CD4-positive, alpha-beta T cell (primary cell): ENCODE measurements at regions not wholly inside any gene's neighbourhood (a gene's known extent, or its start where the extent isn't known, plus 50 kb on each side); places are given as distances from the start of the nearest gene placed in this dataset.
A peak's percentile ranks its signal among the peaks of the same experiment; 100 is the strongest.

Experiments used
- ATAC-seq: fragments of 200-7000 bp; cut with Tn5 transposase; one replicate; pipeline ENCODE4 v1.10.0; 2022; ENCODE audit warnings: mild to moderate bottlenecking; ENCODE audit not compliant: poor library complexity
- CTCF ChIA-PET: fragments of 350-600 bp; sonication (Branson Sonifier 250); formaldehyde crosslinking; loops from one replicate; lab custom pipeline; 2021; ENCODE audit warnings: antibody characterized with exemption, inconsistent platforms; lab: Charles Lee
- POLR2A ChIA-PET: fragments of 350-600 bp; sonication (Branson Sonifier 250); formaldehyde crosslinking; loops from one replicate; lab custom pipeline; 2021; ENCODE audit warnings: antibody characterized with exemption, inconsistent platforms; lab: Charles Lee
- DNase-seq, 14 experiments: peaks; one replicate each; pipeline ENCODE4 v3.0.0-alpha.2; 2013 to 2020; ENCODE audit warnings: mixed read lengths in 2 of 14
- H3K27ac ChIP-seq, 2 donors: one replicate each; pipeline versions ENCODE4 v1.5.1 to v1.7.0; 2013; ENCODE audit warnings: low read length in 2 of 2, low read depth in 1 of 2, mild to moderate bottlenecking in 1 of 2
- H3K27me3 ChIP-seq, 2 experiments: 1 replicate in 1 of 2; 2 replicates in 1 of 2; pipeline versions ENCODE4 v1.6.1 to v1.7.0; 2013; ENCODE audit warnings: low read length in 2 of 2, control low read depth in 1 of 2, mild to moderate bottlenecking in 1 of 2, moderate library complexity in 1 of 2; ENCODE audit not compliant: insufficient read depth in 2 of 2, control insufficient read depth in 1 of 2
- H3K36me3 ChIP-seq: one replicate; pipeline ENCODE4 v1.6.1; 2013; ENCODE audit warnings: low read length, control low read depth; ENCODE audit not compliant: insufficient read depth
- H3K4me1 ChIP-seq: one replicate; pipeline ENCODE4 v1.6.1; 2013; ENCODE audit warnings: low read length, control low read depth; ENCODE audit not compliant: insufficient read depth
- H3K4me3 ChIP-seq: one replicate; pipeline ENCODE4 v1.5.1; 2013; ENCODE audit warnings: mild to moderate bottlenecking, low read length, moderate library complexity
- H3K9me3 ChIP-seq, 2 experiments: 1 replicate in 1 of 2; 2 replicates in 1 of 2; pipeline versions ENCODE4 v1.6.1 to v1.7.0; 2013; ENCODE audit warnings: low read length in 2 of 2, mild to moderate bottlenecking in 2 of 2, control low read depth in 1 of 2, moderate library complexity in 1 of 2; ENCODE audit not compliant: control insufficient read depth in 1 of 2, insufficient read depth in 1 of 2
- H3K27ac Mint-ChIP-seq: one replicate; pipeline ENCODE4 v1.8.0; 2020; ENCODE audit warnings: mixed read lengths
- H3K27me3 Mint-ChIP-seq: one replicate; pipeline ENCODE4 v1.8.0; 2021; ENCODE audit warnings: mixed read lengths
- H3K36me3 Mint-ChIP-seq: one replicate; pipeline ENCODE4 v1.8.0; 2021; ENCODE audit warnings: low read depth, mixed read lengths
- H3K4me1 Mint-ChIP-seq: one replicate; pipeline ENCODE4 v1.8.0; 2021; ENCODE audit warnings: low read depth, mixed read lengths
- H3K4me3 Mint-ChIP-seq: one replicate; pipeline ENCODE4 v1.8.0; 2020; ENCODE audit warnings: mild to moderate bottlenecking, mixed read lengths
- H3K9me3 Mint-ChIP-seq: one replicate; pipeline ENCODE4 v1.8.0; 2020; ENCODE audit warnings: mixed read lengths
- intact Hi-C, 2 experiments: fragments of 100-400 bp; cut with DNase I in 1 of 2; cut with micrococcal nuclease in 1 of 2; formaldehyde crosslinking; loops; one replicate each; pipeline versions ENCODE4 v1.15.1 to v1.9.0; 2023 to 2025; cut with DNase I, micrococcal nuclease
- TF ChIP-seq, protein P1 (sequence below): fragments of 200-600 bp; IDR thresholded peaks from one replicate; pipeline ENCODE4 v1.8.0; 2022; ENCODE audit warnings: antibody characterized with exemption, mild to moderate bottlenecking

DNA sequence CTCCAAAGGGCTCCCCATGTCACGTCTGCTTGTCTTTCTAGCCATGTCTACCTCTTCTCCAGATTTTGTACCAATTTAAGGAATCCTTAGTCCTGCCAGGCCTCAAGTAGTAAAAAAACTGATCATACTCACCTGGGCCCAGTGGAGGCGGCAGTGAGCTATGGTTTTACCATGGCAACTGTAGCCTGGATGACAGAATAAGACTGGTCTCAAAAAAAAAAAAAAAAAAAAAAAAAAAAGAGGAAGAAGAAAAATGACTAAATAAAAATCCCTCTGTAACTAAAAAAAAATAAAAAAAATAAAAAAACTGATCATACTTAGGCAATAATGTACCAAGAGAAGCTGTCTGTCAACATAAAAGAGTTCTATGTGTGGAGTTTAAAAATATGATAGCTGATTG is 221.6 kb downstream of the NR4A2 start:
- Mint-ChIP-seq H3K27ac (no peak overlapping the region), H3K27me3 (no peaks in the 10 kb centered on the region), H3K9me3 (no peaks in the 10 kb centered on the region), H3K36me3 (no peaks in the 10 kb centered on the region), H3K4me3 (no peak overlapping the region), H3K4me1 (no peaks in the 10 kb centered on the region)
- CTCF ChIA-PET = no interaction called here
- POLR2A ChIA-PET = no interaction called here
- peak; percentile 49 for ATAC-seq
- Histone ChIP-seq H3K9me3 (no peaks in the 10 kb centered on the region), H3K4me3 (no peak overlapping the region), H3K36me3 (no peaks in the 10 kb centered on the region), H3K27ac (no peak overlapping the region), H3K27me3 (no peaks in the 10 kb centered on the region), H3K4me1 (no peaks in the 10 kb centered on the region)
- peak in 4 of 14 experiments; percentile 4 to 29 (median 21) for DNase-seq
- intact Hi-C loops = no loop called here
- TF ChIP-seq, protein P1, sequence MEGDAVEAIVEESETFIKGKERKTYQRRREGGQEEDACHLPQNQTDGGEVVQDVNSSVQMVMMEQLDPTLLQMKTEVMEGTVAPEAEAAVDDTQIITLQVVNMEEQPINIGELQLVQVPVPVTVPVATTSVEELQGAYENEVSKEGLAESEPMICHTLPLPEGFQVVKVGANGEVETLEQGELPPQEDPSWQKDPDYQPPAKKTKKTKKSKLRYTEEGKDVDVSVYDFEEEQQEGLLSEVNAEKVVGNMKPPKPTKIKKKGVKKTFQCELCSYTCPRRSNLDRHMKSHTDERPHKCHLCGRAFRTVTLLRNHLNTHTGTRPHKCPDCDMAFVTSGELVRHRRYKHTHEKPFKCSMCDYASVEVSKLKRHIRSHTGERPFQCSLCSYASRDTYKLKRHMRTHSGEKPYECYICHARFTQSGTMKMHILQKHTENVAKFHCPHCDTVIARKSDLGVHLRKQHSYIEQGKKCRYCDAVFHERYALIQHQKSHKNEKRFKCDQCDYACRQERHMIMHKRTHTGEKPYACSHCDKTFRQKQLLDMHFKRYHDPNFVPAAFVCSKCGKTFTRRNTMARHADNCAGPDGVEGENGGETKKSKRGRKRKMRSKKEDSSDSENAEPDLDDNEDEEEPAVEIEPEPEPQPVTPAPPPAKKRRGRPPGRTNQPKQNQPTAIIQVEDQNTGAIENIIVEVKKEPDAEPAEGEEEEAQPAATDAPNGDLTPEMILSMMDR = no peak

DNA sequence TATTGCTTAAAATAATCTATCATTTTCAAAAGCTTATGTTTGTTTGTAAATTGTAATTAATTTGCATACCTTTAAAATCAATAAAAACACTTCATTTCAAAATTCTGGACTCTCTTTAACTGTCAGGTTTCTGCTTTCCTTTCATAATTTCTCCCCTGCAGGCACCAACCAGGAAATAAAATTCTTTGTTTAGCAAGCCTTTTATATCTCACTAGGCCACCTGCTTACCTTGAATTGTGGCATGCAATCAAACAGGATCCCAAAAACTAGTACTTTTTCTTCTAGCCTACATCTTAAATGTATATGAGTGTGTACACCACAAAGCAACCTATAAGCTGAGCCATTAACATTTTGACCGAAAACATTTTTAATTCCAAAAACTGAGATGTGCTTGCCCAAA is 233.1 kb downstream of the NR4A2 start:
- H3K9me3 Mint-ChIP-seq = no peaks in the 10 kb centered on the region
- no peaks in the 10 kb centered on the region for H3K4me1 Mint-ChIP-seq
- no peaks in the 10 kb centered on the region for H3K36me3 Mint-ChIP-seq
- H3K4me1 ChIP-seq = no peaks in the 10 kb centered on the region
- TF ChIP-seq, protein P1 = no peak
- DNase-seq (no peak), ATAC-seq (no peak)
- no peaks in the 10 kb centered on the region for H3K36me3 ChIP-seq
- H3K4me3 Mint-ChIP-seq = no peak overlapping the region
- H3K9me3 ChIP-seq = no peaks in the 10 kb centered on the region
- H3K27me3 Mint-ChIP-seq = no peaks in the 10 kb centered on the region
- H3K27ac ChIP-seq = no peak overlapping the region
- intact Hi-C loops = no loop called here
- no peaks in the 10 kb centered on the region for H3K27me3 ChIP-seq
- CTCF ChIA-PET = no interaction called here
- H3K27ac Mint-ChIP-seq = no peak overlapping the region
- H3K4me3 ChIP-seq = no peak overlapping the region
- POLR2A ChIA-PET = no interaction called here

DNA sequence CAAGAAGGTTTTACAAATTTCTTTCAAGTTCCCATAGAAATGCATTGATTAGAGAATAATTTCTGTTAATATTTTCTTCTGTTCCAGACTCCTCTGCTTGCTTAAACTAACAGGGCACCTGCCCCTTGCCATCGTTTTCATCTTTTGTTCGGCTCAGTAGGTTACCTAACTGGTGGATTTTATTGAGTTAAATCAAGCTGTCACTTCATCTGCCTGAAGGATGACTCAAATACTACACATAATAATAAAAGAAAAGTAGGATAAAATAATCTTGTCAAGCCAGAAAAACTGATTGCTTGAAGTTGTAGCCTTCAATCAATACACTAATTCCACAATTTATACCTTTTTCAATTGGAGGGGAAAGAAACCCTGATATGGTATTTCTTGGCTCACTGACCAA is 234.0 kb downstream of the NR4A2 start:
- Mint-ChIP-seq H3K4me1 (no peaks in the 10 kb centered on the region), H3K4me3 (no peak overlapping the region), H3K27ac (no peak overlapping the region), H3K36me3 (no peaks in the 10 kb centered on the region), H3K27me3 (no peaks in the 10 kb centered on the region), H3K9me3 (no peaks in the 10 kb centered on the region)
- ChIA-PET POLR2A (no interaction called here), CTCF (no interaction called here)
- H3K4me3 ChIP-seq = no peak overlapping the region
- H3K4me1 ChIP-seq = no peaks in the 10 kb centered on the region
- no peaks in the 10 kb centered on the region for H3K36me3 ChIP-seq
- H3K27ac ChIP-seq = no peak overlapping the region
- TF ChIP-seq, protein P1 = no peak
- H3K9me3 ChIP-seq = no peaks in the 10 kb centered on the region
- DNase-seq = no peak
- intact Hi-C loops = no loop called here
- no peaks in the 10 kb centered on the region for H3K27me3 ChIP-seq
- ATAC-seq = no peak
